DOHH2 (cell line): ENCODE measurements at regions not wholly inside any gene's neighbourhood (a gene's known extent, or its start where the extent isn't known, plus 50 kb on each side); places are given as distances from the start of the nearest gene placed in this dataset.
"Not testable (repeated sequence)": the region's sequence is repeated elsewhere in the genome, so short reads cannot be mapped to it uniquely, and the experiment has no call there.

Experiments used
- CTCF ChIP-seq: fragments of 200-600 bp; sonication (generic); IDR thresholded peaks from one replicate; pipeline ENCODE4 v1.5.1; 2014; ENCODE audit warnings: antibody characterized with exemption, mild to moderate bottlenecking, low read depth, low read length; ENCODE audit not compliant: poor library complexity, severe bottlenecking
- EZH2phosphoT487 ChIP-seq: fragments of 200-600 bp; sonication (generic); IDR thresholded peaks from 2 replicates; pipeline ENCODE4 v1.6.1; 2017; ENCODE audit warnings: borderline replicate concordance, mild to moderate bottlenecking, antibody characterized with exemption, low read length, moderate library complexity, mixed read lengths

- not testable (repeated sequence) for TF ChIP-seq CTCF, EZH2phosphoT487
Measured at GRCh38 chr16:29145486-29146225, 160.8 kb downstream of the LAT start.
